ENCODE measurements at regions not wholly inside any gene's neighbourhood (a gene's known extent, or its start where the extent isn't known, plus 50 kb on each side); places are given as distances from the start of the nearest gene placed in this dataset.

DNA sequence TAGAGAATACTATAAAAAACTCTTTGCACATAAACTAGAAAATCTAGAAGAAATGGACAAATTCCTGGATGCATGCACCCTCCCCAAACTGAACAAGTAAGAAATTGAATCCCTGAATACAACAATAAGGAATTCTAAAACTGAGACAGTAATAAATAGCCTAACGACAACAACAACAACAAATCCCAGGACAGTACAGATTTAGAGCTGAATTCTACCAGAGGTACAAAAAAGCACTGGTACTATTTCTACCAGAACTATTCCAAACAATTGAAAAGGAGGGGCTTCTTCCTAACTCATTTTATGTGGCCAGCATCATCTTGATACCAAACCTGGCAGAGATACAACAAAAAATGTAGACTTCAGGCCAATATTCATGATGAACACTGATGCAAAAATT, 394.4 kb upstream of the RORB start:
- no peaks in the 10 kb centered on the region for H3K9me3 ChIP-seq (ENCODE audit: control insufficient read depth in 1 of 2, insufficient read depth in 1 of 2, low read length in 2 of 2)
- Mint-ChIP-seq H3K4me3 (no peak overlapping the region), H3K36me3 (ENCODE audit: low read depth) (no peaks in the 10 kb centered on the region), H3K27me3 (no peaks in the 10 kb centered on the region), H3K27ac (no peak overlapping the region), H3K4me1 (ENCODE audit: low read depth) (no peaks in the 10 kb centered on the region), H3K9me3 (peaks cover 12% of the 10 kb centered on the region)
- no peak for DNase-seq
- no peak overlapping the region for H3K27ac ChIP-seq (ENCODE audit: low read depth in 1 of 2, low read length in 2 of 2)
- no peaks in the 10 kb centered on the region for H3K36me3 ChIP-seq (ENCODE audit: insufficient read depth, low read length)
- no peaks in the 10 kb centered on the region for H3K27me3 ChIP-seq (ENCODE audit: control insufficient read depth in 1 of 2, insufficient read depth in 2 of 2, low read length in 2 of 2)
- no peak overlapping the region for H3K4me3 ChIP-seq (ENCODE audit: low read length)
- TF ChIP-seq, protein P1, sequence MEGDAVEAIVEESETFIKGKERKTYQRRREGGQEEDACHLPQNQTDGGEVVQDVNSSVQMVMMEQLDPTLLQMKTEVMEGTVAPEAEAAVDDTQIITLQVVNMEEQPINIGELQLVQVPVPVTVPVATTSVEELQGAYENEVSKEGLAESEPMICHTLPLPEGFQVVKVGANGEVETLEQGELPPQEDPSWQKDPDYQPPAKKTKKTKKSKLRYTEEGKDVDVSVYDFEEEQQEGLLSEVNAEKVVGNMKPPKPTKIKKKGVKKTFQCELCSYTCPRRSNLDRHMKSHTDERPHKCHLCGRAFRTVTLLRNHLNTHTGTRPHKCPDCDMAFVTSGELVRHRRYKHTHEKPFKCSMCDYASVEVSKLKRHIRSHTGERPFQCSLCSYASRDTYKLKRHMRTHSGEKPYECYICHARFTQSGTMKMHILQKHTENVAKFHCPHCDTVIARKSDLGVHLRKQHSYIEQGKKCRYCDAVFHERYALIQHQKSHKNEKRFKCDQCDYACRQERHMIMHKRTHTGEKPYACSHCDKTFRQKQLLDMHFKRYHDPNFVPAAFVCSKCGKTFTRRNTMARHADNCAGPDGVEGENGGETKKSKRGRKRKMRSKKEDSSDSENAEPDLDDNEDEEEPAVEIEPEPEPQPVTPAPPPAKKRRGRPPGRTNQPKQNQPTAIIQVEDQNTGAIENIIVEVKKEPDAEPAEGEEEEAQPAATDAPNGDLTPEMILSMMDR (IDR thresholded peaks at IDR 0.05), result no peak
- POLR2A ChIA-PET, result no interaction called here
- no peak for ATAC-seq (ENCODE audit: poor library complexity)
- intact Hi-C loops (cut with DNase I, micrococcal nuclease), result no loop called here
- H3K4me1 ChIP-seq (ENCODE audit: insufficient read depth, low read length), result no peaks in the 10 kb centered on the region
- CTCF ChIA-PET, result no interaction called here

DNA sequence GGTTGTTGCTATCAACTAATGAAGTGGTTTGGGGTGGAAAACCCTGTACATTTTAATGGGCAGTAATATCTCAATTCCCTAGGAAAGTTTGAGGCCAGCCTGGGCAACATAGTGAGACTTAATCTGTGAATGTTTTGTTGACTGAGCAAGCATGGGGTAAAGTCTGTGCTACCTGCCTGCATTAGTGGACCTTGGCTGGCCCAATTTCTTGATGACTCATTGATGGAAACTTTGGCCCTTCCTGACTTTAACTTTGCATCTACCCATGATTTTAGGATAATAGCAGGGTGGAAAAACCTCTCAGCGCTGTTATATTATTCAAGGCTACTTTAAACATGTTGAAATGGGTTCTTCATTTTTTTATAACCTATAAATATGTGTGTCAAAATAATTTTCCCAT, 389.4 kb upstream of the RORB start:
- DNase-seq, result no peak
- Mint-ChIP-seq H3K4me1 (ENCODE audit: low read depth) (no peaks in the 10 kb centered on the region), H3K9me3 (peaks cover 8% of the 10 kb centered on the region), H3K27me3 (no peaks in the 10 kb centered on the region), H3K4me3 (no peak overlapping the region), H3K36me3 (ENCODE audit: low read depth) (no peaks in the 10 kb centered on the region), H3K27ac (no peak overlapping the region)
- ChIA-PET CTCF (interaction anchor here (1.5 kb wide), 1 partner anchor 9 kb away, joined by 3 read pairs; no protein-coding TSS in a partner anchor), POLR2A (no interaction called here)
- Histone ChIP-seq H3K4me1 (ENCODE audit: insufficient read depth, low read length) (no peaks in the 10 kb centered on the region), H3K4me3 (ENCODE audit: low read length) (no peak overlapping the region), H3K27me3 (ENCODE audit: control insufficient read depth in 1 of 2, insufficient read depth in 2 of 2, low read length in 2 of 2) (no peaks in the 10 kb centered on the region), H3K36me3 (ENCODE audit: insufficient read depth, low read length) (no peaks in the 10 kb centered on the region), H3K27ac (ENCODE audit: low read depth in 1 of 2, low read length in 2 of 2) (no peak overlapping the region), H3K9me3 (ENCODE audit: control insufficient read depth in 1 of 2, insufficient read depth in 1 of 2, low read length in 2 of 2) (no peaks in the 10 kb centered on the region)
- no peak for ATAC-seq (ENCODE audit: poor library complexity)
- intact Hi-C loops (cut with DNase I, micrococcal nuclease), result no loop called here
- TF ChIP-seq, protein P1 (IDR thresholded peaks at IDR 0.05), result no peak

DNA sequence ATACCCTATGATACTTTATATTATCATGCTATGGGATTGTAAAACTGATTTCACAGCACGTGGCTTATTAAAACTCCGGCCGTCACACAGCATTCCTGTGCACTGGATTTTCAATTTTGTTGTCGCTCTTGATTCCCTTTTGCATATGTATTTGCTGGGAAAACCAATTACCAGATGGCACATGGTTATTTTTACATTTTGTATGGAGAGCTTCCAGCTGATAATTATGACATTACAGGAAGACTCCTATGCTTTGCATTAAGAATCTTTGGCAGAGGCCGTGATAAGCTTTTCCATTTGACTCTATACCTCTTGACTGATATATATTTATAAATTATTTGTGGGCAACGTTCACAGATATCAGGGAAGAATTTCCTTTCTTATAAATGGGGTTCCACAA, 381.2 kb upstream of the RORB start:
- Mint-ChIP-seq H3K27ac (no peak overlapping the region), H3K4me1 (ENCODE audit: low read depth) (no peaks in the 10 kb centered on the region), H3K4me3 (no peak overlapping the region), H3K9me3 (no peaks in the 10 kb centered on the region), H3K27me3 (no peaks in the 10 kb centered on the region), H3K36me3 (ENCODE audit: low read depth) (no peaks in the 10 kb centered on the region)
- no peak overlapping the region for H3K4me3 ChIP-seq (ENCODE audit: low read length)
- H3K27ac ChIP-seq (ENCODE audit: low read depth in 1 of 2, low read length in 2 of 2), result no peak overlapping the region
- ATAC-seq (ENCODE audit: poor library complexity) (no peak), DNase-seq (no peak)
- POLR2A ChIA-PET, result no interaction called here
- intact Hi-C loops (cut with DNase I, micrococcal nuclease), result no loop called here
- H3K4me1 ChIP-seq (ENCODE audit: insufficient read depth, low read length), result no peaks in the 10 kb centered on the region
- CTCF ChIA-PET, result no interaction called here
- no peaks in the 10 kb centered on the region for H3K27me3 ChIP-seq (ENCODE audit: control insufficient read depth in 1 of 2, insufficient read depth in 2 of 2, low read length in 2 of 2)
- TF ChIP-seq, protein P1 (IDR thresholded peaks at IDR 0.05), result no peak
- no peaks in the 10 kb centered on the region for H3K9me3 ChIP-seq (ENCODE audit: control insufficient read depth in 1 of 2, insufficient read depth in 1 of 2, low read length in 2 of 2)
- H3K36me3 ChIP-seq (ENCODE audit: insufficient read depth, low read length), result no peaks in the 10 kb centered on the region

Measured in CD4-positive, alpha-beta T cell (primary cell).